Adrenal gland (tissue), 9 donors: ENCODE measurements at regions not wholly inside any gene's neighbourhood (a gene's known extent, or its start where the extent isn't known, plus 50 kb on each side); places are given as distances from the start of the nearest gene placed in this dataset.
"Not testable (repeated sequence)": the region's sequence is repeated elsewhere in the genome, so short reads cannot be mapped to it uniquely, and the experiment has no call there.

Source experiments
- DNase-seq, 7 donors: peaks; one replicate each; pipeline ENCODE4 v3.0.0-alpha.2; 2019 to 2020
- H3K27ac ChIP-seq, 5 donors: fragments of 200-600 bp; sonication (generic) in 4 of 5; 1 replicate in 3 of 5; 2 replicates in 2 of 5; pipeline versions ENCODE4 v1.5.1 to v1.8.0; 2016 to 2020; ENCODE audit warnings: mild to moderate bottlenecking in 1 of 5
- H3K27me3 ChIP-seq: fragments of 200-600 bp; 2 replicates; pipeline ENCODE4 v1.8.0; 2021
- H3K36me3 ChIP-seq, 2 donors: fragments of 200-600 bp; replicated peaks in 1 of 2; 1 replicate in 1 of 2; 2 replicates in 1 of 2; pipeline versions ENCODE4 v1.5.1 to v1.8.0; 2018 to 2022
- H3K4me1 ChIP-seq, 2 donors: fragments of 200-600 bp; replicated peaks in 1 of 2; 1 replicate in 1 of 2; 2 replicates in 1 of 2; pipeline versions ENCODE4 v1.5.1 to v1.8.0; 2018 to 2021
- H3K4me3 ChIP-seq, 4 donors: fragments of 200-600 bp; sonication (generic) in 3 of 4; one replicate each; pipeline ENCODE4 v1.5.1; 2016 to 2018
- H3K9me3 ChIP-seq, 3 donors: fragments of 200-600 bp; sonication (generic) in 1 of 3; replicated peaks in 1 of 3; 1 replicate in 2 of 3; 2 replicates in 1 of 3; pipeline versions ENCODE4 v1.5.1 to v1.8.0; 2016 to 2021
- POLR2A ChIP-seq, 2 donors: fragments of 450-650 bp; IDR thresholded peaks; one replicate each; pipeline ENCODE4 v1.6.1; 2017; ENCODE audit warnings: antibody characterized with exemption in 2 of 2, mild to moderate bottlenecking in 2 of 2, moderate library complexity in 1 of 2
- WGBS, 4 donors: extraction: QIAGEN DNeasy Blood & Tissue Kit in 2 of 4; methylation state at CpG; one replicate each; pipeline versions ENCODE4 v1.1.5 to v1.1.7; 2013 to 2017; 5-methylcytosine and 5-hydroxymethylcytosine counted together
- intact Hi-C, 2 donors: fragments of 100-400 bp; cut with DNase I; formaldehyde crosslinking; loops; one replicate each; pipeline versions ENCODE4 v1.14.1 to v1.15.0; 2022 to 2023
- TF ChIP-seq, protein P1 (sequence below), 6 experiments: fragments of 450-650 bp in 4 of 6; fragments of 200-600 bp in 2 of 6; sonication (generic) in 1 of 6; IDR thresholded peaks; 1 replicate in 5 of 6; 2 replicates in 1 of 6; pipeline versions ENCODE4 v1.5.1 to v1.8.0; 2016 to 2021; ENCODE audit warnings: antibody characterized with exemption in 6 of 6, mild to moderate bottlenecking in 2 of 6, moderate library complexity in 1 of 6
- donor health status: healthy with polysubstance abuse.
- donor health status: Bipolar disorder and iron deficiency.
- donor health status: DM: yes; HTN: yes; CAD: no.
- donor health status: DM: no; HTN: no; CAD: no.
- donor health status: DM: no; HTN: no; CAD: no.

DNA sequence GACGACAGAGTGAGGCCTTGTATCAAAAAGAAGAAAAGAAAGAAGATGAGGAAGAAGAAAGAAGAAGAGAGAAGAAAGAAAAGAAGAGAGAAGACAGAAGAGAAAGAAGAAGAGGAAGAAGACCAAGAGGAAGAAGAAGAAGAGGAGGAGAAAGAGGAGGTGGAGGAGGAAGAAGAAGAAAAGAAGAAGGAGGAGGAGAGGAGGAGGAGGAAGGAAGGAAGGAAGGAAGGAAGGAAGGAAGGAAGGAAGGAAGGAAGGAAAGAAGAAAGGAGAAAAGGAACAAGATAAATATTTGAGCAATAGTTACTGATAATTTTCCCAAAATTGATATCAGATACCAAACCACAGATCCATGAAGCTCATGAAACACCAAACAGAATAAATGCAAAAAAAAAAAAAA, 169.7 kb upstream of the TMEM45B start:
- H3K27ac ChIP-seq: no peak overlapping the region
- H3K4me3 ChIP-seq: no peak overlapping the region
- no peak for TF ChIP-seq POLR2A (IDR thresholded peaks at IDR 0.05)
- TF ChIP-seq, protein P1, sequence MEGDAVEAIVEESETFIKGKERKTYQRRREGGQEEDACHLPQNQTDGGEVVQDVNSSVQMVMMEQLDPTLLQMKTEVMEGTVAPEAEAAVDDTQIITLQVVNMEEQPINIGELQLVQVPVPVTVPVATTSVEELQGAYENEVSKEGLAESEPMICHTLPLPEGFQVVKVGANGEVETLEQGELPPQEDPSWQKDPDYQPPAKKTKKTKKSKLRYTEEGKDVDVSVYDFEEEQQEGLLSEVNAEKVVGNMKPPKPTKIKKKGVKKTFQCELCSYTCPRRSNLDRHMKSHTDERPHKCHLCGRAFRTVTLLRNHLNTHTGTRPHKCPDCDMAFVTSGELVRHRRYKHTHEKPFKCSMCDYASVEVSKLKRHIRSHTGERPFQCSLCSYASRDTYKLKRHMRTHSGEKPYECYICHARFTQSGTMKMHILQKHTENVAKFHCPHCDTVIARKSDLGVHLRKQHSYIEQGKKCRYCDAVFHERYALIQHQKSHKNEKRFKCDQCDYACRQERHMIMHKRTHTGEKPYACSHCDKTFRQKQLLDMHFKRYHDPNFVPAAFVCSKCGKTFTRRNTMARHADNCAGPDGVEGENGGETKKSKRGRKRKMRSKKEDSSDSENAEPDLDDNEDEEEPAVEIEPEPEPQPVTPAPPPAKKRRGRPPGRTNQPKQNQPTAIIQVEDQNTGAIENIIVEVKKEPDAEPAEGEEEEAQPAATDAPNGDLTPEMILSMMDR (IDR thresholded peaks at IDR 0.05): no peak
- 41 to 61% (median 52%) methylated on average over 1 of the region's 1 CpG for WGBS, 4 donors
- H3K27me3 ChIP-seq: no peaks in the 10 kb centered on the region
- no peak for DNase-seq
- intact Hi-C loops: no loop called here
- H3K4me1 ChIP-seq: no peaks in the 10 kb centered on the region
- no peaks in the 10 kb centered on the region for H3K9me3 ChIP-seq
- H3K36me3 ChIP-seq: no peaks in the 10 kb centered on the region

DNA sequence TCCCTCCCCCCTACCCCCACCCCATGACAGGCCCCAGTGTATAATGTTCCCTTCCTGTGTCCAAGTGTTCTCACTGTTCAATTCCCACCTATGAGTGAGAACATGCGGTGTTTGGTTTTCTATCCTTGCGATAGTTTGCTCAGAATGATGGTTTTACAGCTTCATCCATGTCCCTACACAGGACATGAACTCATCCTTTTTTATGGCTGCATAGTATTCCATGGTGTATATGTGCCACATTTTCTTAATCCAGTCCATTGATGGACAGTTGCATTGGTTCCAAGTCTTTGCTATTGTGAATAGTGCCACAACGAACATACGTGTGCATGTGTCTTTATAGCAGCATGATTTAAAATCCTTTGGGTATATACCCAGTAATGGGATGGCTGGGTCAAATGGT, 165.6 kb upstream of the TMEM45B start:
- intact Hi-C loops, H3K27me3 ChIP-seq, H3K4me3 ChIP-seq, H3K4me1 ChIP-seq, H3K27ac ChIP-seq, H3K9me3 ChIP-seq, DNase-seq, H3K36me3 ChIP-seq: not testable (repeated sequence)
- 88 to 95% (median 90%) methylated on average over 4 of the region's 4 CpGs for WGBS, 4 donors

- no peak overlapping the region for H3K4me3 ChIP-seq
- no peak overlapping the region for H3K27ac ChIP-seq
- no peaks in the 10 kb centered on the region for H3K36me3 ChIP-seq
- intact Hi-C loops: no loop called here
- WGBS, 4 donors: 37 to 62% (median 47%) methylated on average over 1 of the region's 1 CpG
- H3K9me3 ChIP-seq: no peaks in the 10 kb centered on the region
- TF ChIP-seq, protein P1 (IDR thresholded peaks at IDR 0.05): no peak
- no peak for TF ChIP-seq POLR2A (IDR thresholded peaks at IDR 0.05)
- no peaks in the 10 kb centered on the region for H3K4me1 ChIP-seq
- no peaks in the 10 kb centered on the region for H3K27me3 ChIP-seq
- DNase-seq: no peak
Observed at GRCh38 chr11:129652835-129653234, 162.8 kb upstream of the TMEM45B start.

- Histone ChIP-seq H3K4me3 (no peak overlapping the region), H3K27me3 (no peaks in the 10 kb centered on the region), H3K4me1 (no peaks in the 10 kb centered on the region), H3K36me3 (no peaks in the 10 kb centered on the region), H3K27ac (no peak overlapping the region), H3K9me3 (no peaks in the 10 kb centered on the region)
- TF ChIP-seq POLR2A (IDR thresholded peaks at IDR 0.05): no peak
- TF ChIP-seq, protein P1 (IDR thresholded peaks at IDR 0.05): no peak
- no peak for DNase-seq
- intact Hi-C loops: no loop called here
- 27 to 44% (median 38%) methylated on average over 1 of the region's 1 CpG for WGBS, 4 donors
Observed at GRCh38 chr11:129655247-129655832, 160.3 kb upstream of the TMEM45B start.

DNA sequence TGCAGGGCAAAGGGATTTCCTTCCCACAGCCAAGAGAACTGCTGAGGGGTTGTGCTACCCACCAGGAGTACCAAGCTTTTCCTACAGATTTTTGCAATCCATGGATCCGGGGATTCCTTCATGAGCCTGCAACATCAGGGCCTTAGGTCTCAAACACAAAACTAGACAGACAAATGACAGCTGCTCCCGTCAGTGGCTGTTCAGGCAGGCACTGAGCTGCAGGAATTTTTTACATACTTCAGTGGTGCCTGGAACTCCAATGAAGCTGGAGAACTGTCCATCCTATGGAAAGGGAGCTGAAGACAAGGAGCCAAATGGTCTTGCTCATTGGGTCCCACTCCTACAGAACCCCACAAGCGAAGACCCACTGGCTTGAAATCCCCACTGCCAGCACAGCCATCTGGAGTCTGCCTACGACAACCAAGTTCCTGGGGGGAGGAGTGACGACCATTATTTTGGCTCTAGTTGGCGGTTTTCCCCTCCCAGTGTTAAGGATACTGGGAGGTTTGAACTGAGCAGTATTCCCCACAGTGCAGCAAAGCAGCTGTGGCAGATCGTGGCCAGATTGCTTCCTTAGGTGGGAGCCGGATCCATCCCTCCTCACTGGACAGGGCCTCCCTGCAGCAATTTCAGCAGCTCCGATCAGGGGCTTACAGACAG, 157.7 kb upstream of the TMEM45B start:
- no peak overlapping the region for H3K27ac ChIP-seq
- H3K4me1 ChIP-seq: no peaks in the 10 kb centered on the region
- WGBS, 4 donors: 35 to 48% (median 46%) methylated on average over 4 to 9 of the region's 9 CpGs
- intact Hi-C loops: no loop called here
- no peaks in the 10 kb centered on the region for H3K36me3 ChIP-seq
- no peak for DNase-seq
- no peak for TF ChIP-seq POLR2A (IDR thresholded peaks at IDR 0.05)
- TF ChIP-seq, protein P1 (IDR thresholded peaks at IDR 0.05): no peak
- peaks cover 0 to 5% (median 0%) of the 10 kb centered on the region in 3 donors for H3K9me3 ChIP-seq
- H3K27me3 ChIP-seq: no peaks in the 10 kb centered on the region
- no peak overlapping the region for H3K4me3 ChIP-seq
